ENCODE measurements at regions not wholly inside any gene's neighbourhood (a gene's known extent, or its start where the extent isn't known, plus 50 kb on each side); places are given as distances from the start of the nearest gene placed in this dataset.

DNA sequence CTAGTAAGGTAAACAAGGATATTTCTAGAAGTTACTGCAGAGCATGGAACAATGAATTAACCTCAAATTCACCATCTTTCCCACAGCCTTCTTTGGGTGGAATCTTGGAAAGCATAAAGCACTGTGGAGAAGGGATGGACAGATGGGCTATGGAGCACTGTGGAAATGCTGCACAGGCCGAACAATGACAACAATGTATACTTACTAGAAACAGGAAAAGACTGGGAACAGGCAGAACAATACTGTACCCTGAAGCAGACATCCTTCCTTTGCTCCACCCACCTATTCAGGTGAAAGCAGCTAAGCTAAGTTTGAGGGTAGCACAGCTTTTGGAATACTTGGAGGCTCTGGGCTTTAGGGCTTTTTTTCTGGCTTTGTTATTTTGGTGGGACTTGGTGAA, 250.6 kb upstream of the KLF8 start:
- DNase-seq (ENCODE audit: low read depth, low spot score), result no peak

DNA sequence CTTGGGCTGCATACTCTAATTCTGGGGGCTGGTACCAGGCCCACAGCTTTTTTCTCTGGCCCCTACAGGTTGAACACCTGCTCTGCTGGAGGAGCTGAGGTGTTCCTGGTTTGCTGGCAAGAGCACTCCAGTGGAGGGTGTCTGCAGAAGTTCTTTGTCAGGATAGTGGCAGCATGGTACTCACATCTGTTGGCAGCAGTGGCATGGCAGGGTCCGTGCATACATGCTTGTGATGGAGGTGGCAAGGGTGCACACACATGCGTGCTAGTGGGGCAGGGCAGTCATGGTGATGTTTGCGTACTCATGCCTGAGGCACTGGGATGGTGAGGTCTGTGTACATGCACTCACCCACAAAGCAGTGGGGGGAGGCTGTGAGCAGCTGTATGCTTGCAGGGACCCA, 235.5 kb upstream of the KLF8 start:
- no peak for DNase-seq (ENCODE audit: low read depth, low spot score)

DNA sequence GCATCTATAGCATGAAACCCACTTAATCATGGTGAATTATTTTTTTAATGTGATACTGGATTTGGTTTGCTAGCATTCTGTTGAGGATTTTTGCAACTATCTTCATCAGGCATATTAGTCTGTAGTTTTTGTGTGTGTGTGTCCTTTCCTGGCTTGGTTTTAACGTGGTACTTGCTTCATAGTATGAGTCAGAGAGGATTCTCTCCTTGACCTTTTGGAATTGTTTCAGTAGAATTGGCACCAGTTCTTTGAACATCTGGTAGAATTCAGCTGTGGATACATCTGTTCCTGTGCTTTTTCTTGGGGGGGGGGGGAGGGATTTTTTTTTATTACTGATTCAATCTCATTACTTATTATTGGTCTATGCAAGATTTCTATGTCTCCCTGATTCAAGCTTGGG, 232.0 kb upstream of the KLF8 start:
- DNase-seq (ENCODE audit: low read depth, low spot score), result no peak

DNA sequence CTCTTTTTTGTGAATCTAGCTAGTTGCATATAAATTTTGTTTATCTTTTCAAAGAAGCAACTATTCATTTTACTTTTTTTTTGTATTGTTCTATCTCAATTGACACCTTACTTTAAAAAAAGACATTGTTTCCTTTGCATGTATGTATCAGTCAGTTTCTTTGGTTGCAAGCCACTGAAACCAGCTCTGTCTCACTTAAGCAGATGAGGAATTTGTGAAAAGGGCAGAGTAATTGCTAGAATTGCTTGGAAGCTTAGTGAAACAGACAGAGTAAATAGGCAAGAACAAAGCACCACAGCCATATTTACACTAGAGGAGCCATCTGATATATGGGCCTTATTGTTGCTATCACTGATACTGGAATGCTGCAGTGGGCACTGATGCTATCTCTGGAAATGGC, 231.4 kb upstream of the KLF8 start:
- DNase-seq (ENCODE audit: low read depth, low spot score), result no peak

DNA sequence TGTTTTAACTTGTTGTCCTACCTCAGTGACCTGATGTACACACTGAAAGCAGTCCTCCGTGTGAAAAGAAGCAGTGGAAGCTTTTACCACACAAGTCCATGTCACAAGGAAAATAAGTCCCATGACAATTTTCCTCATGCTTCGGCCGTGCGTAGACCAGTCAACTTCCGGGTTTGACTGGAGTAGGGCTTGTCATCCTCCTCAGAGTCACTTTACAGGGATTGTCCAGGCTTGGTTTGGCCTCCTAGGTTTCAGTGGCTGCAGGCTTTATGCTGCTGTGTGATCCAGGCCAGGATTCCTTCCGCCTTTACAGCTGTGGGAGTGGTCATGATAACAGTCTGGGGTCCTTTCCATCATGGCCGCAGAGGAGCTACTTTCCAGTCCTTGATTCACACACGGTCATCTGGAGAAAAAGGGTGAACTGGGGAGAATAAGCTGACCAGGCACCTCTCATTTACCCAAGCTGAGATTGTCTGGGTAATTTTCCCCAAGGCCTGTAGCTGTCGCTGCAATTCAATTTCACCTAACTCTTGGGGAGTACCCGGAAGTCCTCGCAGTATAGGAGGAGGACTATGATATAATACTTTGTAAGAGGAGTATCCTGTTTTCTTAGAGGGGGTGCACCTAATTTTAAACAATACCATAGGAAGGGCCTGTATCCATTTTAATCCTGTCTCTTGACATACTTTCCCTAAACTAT, 206.1 kb upstream of the KLF8 start:
- no peak for DNase-seq (ENCODE audit: low read depth, low spot score)

DNA sequence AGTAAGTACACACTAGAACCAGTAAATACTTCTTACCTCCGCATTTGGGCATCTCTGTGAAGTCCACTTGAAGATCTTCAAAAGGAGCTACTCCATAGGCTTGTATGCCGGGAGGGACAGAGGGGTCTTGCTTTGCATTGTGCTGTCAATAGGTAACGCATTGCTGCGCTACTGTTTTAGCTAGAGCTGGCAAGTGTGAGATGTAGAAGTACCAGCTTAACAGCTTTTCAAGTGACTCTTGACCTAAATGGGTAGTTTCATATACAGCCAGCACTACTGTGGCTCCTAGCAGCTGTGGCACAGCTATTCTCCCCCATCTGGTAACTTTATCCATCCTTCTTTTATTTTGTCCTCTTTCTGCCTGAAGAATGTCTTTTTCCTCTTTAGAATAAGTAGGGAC, 205.3 kb upstream of the KLF8 start:
- DNase-seq (ENCODE audit: low read depth, low spot score), result no peak

DNA sequence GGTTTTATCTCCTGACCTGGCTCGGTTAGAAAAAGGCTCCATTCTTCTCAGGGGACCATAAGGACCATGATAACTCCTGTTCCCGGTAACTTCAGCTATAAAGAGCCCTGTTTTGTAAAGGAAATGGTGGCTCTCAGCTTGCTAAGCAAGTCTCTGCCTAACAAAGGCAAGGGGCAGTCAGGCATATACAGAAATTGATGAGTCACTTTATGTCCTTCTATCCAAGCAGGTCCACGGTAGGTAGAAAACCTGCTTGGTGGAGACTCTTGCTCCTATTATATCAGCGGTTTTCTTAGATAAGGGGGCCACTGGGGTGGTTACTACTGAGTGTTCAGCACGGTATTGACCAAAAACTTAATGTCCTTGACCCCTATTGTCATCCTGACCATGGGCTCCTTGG, 203.0 kb upstream of the KLF8 start:
- no peak for DNase-seq (ENCODE audit: low read depth, low spot score)

DNA sequence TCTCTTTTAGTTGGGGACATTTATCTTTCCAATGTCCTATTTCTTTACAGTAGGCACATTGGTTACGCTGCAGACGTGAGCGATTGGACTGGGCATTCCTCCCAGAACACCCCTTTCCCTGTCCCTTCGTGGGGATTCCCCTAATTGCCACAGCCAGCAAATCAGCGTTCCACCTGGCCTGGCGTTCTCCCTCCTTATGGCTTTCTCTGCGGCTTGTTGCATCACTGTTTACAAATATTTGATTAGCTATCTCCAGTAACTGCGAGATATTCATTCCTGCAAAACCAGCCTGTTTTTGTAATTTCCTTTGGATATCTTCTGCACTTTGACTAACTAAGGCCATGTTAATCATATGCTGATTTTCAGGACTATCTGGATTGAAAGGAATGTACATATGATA, 202.5 kb upstream of the KLF8 start:
- DNase-seq (ENCODE audit: low read depth, low spot score), result no peak

DNA sequence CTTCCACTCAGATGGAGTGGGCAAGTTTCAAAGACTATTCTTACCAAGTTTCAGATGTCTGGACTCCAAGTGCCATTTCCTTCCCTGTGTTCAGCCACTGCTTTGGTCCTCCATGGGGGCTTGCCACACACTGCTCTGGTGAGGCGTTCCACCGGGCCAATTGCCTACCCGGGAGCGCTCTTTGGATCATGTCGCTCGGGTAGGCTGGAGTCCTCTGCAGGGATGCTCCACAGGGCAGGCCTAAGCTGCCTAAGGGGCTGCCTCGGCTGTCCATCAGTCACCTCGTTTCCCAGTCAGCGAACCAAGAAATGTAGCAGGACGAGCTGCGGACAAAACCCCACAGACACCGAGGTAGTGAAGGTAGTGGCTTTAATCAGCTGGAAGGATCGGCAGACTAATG, 200.7 kb upstream of the KLF8 start:
- DNase-seq (ENCODE audit: low read depth, low spot score), result no peak

DNA sequence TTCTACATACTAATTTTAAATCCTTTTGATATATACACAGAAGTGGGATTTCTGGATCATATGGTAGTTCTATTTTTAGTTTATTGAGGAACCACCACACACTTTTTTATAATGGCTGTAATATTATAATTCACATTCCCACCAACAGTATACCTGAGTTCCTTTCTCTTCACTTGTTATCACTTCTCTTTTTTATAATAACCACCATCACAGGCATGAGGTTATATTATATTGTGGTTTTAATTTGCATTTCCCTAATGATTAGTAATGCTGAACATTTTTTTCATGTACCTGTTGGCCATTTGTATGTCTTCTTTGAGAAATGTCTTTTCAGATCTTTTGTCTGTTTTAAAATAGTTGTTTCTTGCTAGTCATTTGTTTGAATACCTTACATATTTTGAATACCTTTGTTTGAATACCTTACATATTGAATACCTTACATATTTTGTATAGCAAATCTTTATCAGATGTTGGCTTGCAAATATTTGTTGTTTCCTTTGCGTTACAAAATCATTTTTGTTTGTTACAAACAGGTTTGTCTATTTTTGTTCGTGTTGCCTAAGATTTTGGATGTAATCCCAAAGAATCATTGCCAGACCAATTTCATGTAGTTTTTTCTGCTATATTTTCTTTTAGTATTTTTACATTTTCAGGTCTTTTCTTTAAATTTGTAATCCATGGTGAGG, 198.5 kb upstream of the KLF8 start:
- no peak for DNase-seq (ENCODE audit: low read depth, low spot score)

DNA sequence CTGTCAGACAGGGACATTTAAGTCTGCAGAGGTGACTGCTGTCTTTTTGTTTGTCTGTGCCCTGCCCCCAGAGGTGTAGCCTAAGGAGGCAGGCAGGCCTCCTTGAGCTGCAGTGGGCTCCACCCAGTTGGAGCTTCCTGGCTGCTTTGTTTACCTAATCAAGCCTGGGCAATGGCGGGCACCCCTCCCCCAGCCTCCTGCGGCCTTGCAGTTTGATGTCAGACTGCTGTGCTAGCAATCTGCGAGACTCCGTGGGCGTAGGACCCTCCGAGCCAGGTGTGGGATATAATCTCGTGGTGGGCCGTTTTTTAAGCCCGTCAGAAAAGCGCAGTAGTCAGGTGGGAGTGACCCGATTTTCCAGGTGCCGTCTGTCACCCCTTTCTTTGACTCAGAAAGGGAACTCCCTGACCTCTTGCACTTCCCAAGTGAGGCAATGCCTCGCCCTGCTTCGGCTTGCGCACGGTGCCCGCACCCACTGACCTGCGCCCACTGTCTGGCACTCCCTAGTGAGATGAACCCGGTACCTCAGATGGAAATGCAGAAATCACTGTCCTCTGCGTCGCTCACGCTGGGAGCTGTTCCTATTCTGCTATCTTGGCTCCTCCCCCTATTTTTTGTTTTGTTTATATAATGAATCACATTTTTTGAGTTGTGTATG, 179.4 kb upstream of the KLF8 start:
- peak; percentile 76 for DNase-seq (ENCODE audit: low read depth, low spot score)

DNA sequence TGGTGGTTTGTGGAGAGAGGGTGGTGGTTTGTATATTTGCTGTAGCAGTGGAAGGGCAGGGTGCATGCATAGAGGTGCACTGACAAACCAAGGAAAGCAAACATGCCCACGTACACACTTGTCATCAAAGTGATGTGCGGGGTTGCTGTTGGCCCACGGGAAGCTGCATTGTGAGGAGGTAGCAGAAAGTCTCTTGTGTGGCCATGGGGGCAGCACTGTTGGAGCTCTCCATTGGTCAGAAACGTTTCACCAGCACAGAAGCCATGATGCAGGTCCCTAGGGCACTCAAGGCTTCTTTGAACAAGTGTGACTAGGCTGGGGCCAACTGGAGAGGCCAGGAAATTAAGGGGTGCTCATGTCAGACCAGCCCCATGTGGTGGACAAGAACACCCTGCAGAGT, 174.8 kb upstream of the KLF8 start:
- DNase-seq (ENCODE audit: low read depth, low spot score), result no peak

DNA sequence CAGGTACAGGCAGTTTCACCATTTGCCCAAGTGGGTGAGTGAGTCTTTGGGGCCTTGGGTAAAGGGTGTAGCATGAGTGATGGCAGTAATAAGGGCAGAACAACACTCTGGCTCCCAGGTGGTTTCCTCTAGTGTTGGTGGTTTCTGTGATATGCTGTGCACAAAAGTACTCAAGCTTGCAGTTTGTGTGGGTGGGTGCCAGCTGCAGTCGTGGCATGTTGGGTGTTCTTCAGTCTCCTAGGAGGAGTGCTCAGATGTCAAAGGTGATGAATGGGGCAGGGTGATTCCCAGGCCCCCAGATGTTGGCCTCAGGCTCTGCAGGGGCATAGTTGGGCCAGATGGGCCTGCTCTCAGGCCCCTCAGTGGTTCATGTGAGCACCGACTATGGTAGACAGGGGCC, 166.1 kb upstream of the KLF8 start:
- DNase-seq (ENCODE audit: low read depth, low spot score), result peak; percentile 9

DNA sequence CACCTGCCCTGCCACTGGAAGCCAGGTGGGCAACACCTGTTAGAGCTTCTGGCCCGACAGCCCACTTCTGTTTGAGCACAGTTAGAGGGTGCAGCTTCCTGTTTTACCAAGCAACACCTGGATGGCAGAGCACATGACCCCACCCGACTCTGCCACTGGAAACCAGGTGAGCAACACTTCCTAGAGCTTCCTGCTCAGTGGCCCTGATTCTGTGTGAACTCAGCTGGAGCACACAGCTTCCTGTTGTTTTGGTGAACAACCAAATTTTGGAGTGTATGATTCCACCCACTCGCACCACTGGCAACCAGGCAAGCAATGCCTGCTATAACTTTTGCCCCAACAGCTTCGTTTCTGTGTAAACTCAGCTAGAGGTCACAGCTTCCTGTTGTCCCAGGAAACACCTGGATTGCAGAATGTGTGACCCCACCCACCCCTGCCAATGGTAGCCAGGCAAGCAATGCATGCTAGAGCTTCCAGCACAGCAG, 163.8 kb upstream of the KLF8 start:
- no peak for DNase-seq (ENCODE audit: low read depth, low spot score)

DNA sequence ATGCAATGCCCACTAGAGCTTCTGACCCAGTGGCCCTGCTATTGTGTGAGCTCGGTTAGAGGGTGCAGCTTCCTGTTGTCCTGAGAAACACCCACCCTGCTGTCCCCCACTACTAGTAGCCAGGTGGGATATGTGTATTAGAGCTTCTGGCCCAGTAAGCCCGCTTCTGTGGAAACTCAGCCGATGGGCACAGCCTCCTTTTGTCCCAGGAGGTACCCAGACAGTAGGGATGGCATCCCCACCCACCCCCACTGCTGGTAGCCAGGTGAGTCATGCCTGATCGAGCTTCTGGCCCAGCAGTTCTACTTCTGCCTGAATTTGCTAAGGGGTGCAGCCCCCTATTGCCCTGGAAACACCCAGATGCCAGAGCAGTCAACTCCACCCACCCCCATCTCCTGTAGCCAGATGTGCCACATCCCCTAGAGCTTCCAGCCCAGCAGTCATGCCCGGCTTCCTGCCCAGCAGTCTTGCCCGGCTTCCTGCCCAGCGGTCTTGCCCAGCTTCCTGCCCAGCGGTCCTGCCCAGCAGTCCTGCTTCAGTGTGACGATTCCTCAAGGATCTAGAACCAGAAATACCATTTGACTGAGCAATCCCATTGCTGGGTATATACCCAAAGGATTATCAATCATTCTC, 162.7 kb upstream of the KLF8 start:
- DNase-seq (ENCODE audit: low read depth, low spot score), result no peak

DNA sequence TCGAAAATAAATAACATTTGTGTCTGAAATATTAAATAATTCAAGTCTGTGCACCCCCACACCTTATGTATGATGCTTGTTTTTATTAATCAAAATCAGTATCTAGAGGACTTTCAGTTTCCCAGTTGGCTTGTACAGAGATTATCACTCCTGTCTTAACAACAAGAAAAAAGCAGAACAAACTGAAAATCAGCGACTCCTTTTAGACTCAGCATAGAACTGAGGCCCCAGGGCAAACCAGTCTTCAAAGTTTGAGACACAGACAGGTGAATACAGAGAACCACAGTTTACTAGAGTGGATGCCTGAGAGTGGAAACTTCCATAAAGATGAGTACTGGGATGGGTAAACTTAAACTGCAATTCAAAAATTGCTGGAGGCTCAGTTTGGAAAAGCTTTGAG, 142.8 kb upstream of the KLF8 start:
- DNase-seq (ENCODE audit: low read depth, low spot score), result no peak

DNA sequence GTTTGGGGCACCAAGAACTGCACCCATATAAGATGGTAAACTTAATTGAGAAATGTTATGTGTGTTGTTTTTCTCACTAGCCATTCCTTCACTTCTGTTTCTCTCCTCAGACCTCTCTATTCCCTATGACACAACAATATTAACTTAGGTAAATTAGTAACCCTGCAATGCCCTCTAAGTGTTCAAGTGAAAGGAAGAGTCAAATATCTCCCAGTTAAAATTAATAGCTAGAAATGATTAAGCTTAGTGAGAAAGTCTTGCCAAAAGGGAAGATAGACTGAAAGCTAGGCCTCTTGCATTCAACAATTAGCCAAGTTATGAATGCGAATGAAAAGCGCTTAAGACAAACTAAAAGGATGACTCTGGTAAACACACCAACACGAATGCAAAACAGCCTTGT, 132.9 kb upstream of the KLF8 start:
- DNase-seq (ENCODE audit: low read depth, low spot score), result no peak

DNA sequence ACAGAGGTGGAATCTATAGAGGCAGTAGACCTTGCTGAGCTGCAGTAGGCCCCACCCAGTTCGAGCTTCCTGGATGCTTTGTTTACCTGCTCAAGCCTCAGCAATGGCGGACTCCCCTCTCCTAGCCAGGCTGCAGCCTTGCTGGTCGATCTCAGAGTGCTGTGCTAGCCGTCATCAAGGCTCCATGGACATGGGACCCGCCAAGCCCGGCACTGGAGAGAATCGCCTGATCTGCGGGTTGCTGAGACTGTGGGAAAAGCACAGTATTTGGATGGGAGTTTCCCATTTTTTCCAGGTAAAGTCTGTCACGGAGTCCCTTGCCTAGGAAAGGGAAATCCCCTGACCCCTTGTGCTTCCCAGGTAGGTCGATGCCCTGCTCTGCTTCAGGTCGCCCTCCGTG, 124.8 kb upstream of the KLF8 start:
- DNase-seq (ENCODE audit: low read depth, low spot score), result no peak

DNA sequence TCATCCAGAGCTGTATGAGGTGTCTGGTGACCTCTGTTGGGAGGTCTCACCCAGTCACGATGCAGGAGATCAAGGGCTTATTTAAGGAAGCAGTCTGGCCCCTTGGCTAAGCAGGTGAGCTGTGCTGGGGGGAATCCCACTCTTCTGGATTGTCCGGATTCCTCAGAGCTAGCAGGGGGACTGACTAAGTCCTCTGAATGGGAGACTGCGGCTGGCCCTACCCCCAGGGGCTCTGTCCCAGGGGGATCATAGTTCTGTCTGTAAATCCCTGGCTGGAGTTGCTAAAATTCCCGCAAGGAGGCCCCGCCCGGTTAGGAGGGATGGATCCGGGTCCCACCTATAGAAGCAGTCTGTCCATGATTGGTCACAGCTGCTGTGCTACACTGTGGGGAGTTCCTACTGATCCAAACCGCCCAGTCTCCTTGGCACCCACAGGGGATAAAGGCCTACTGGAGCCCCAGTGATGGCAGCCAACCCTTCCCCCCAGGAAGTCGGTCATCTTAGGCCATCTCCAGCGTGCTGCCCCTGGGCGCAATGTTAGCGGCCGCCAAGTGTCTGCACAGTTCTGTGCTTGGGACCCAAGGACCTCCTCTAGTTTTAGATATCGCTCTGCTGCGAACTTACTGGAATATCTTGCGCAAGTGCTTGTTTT, 118.2 kb upstream of the KLF8 start:
- peak; percentile 97 for DNase-seq (ENCODE audit: low read depth, low spot score)

DNA sequence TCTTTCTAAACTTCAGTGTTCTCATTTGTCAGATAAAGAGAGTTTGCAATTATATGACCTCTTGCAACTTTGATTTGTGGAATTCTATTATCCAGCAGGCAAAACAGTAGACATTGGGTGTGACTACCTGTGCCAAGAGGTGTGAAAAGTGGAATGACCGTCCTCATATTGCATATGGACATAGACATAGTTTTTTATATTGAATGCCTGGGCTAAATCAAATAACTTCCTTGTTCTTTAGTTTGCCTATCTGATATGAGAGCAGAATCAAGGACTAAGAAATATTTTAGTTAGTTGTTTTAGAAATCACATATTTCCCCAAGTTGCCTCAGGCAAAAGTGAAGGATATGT, 117.7 kb upstream of the KLF8 start:
- DNase-seq (ENCODE audit: low read depth, low spot score), result no peak

DNA sequence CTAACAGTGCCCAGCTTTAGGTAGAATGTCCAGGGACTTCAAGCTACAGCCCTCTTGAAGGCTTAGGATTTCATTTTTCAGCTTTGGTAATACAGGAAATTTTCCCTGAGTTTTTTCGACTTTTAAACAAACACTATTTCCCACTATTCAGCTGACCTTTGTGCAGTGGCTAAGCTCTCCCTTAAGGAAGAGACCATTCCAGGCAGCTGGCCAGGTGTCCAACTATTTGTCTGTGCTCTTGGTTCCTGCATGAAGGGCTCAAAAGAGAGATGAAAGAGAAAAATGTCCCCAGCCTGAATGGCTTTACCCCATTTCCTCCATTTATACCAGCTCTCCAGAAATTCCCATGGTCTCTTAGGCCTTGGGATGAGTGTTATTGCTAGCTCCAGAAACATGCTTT, 111.9 kb upstream of the KLF8 start:
- no peak for DNase-seq (ENCODE audit: low read depth, low spot score)

DNA sequence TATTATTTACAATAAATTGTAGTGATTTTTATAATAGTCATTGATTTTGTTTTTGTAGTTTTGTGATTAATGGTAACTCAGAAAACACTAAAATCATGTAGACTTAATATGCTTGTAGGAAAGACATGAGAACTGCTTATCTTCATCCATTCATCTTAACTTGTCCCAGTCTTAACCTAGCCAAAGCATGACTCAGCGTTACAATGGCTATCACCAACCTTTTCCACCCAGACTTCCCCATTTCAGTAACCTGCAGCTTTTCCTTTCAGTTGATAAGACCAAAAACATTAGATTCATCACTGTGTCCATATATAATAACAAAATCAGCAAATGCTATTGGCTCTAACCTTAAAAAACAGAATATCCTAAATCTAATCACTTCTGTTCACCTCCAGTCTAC, 106.2 kb upstream of the KLF8 start:
- no peak for DNase-seq (ENCODE audit: low read depth, low spot score)

Measured in ELF-1 (cell line).